ENCODE measurements at regions not wholly inside any gene's neighbourhood (a gene's known extent, or its start where the extent isn't known, plus 50 kb on each side); places are given as distances from the start of the nearest gene placed in this dataset.
A peak's percentile ranks its signal among the peaks of the same experiment; 100 is the strongest.

- no peak for DNase-seq (ENCODE audit: low spot score in 2 of 2)
- Histone ChIP-seq H3K9me3 (no peaks in the 10 kb centered on the region), H3K27me3 (no peaks in the 10 kb centered on the region), H3K27ac (no peak overlapping the region), H3K4me1 (peaks cover 0 to 14% (median 0%) of the 10 kb centered on the region in 4 donors), H3K4me3 (no peak overlapping the region), H3K36me3 (no peaks in the 10 kb centered on the region)
- WGBS, 2 donors: 42 to 56% methylated on average over 5 of the region's 5 CpGs
- TF ChIP-seq CTCF (IDR thresholded peaks at IDR 0.05): peak in 4 of 5 experiments; percentile 5 to 37 (median 22)
- TF ChIP-seq POLR2A (IDR thresholded peaks at IDR 0.05): no peak
These were observed 200.2 kb downstream of the RPLP1 start for GRCh38 chr15:69652751-69653305.

DNA sequence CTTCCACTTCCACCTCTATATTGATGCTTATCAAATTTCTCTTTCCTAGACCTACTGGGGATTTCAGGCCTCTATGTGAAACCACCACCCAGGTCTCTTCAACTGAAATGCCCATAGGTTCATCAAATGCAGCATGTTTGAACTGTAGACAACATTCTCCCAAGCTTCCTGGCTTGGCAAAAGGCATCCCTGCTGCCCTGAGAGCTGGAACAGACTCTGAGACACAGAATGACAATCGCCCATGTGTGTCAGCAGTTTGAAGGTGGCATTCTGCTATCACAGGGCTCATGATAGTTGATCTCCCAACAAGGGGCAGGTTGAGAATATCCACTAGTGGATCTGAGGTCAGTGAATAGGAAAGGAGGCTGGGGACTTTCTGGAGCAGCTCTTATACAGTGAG is 200.7 kb downstream of the RPLP1 start:
- H3K36me3 ChIP-seq: no peaks in the 10 kb centered on the region
- TF ChIP-seq POLR2A (IDR thresholded peaks at IDR 0.05): no peak
- no peak for TF ChIP-seq EP300 (IDR thresholded peaks at IDR 0.05)
- no peak for TF ChIP-seq CTCF (IDR thresholded peaks at IDR 0.05)
- peaks cover 0 to 9% (median 0%) of the 10 kb centered on the region in 4 donors for H3K4me1 ChIP-seq
- no peaks in the 10 kb centered on the region for H3K9me3 ChIP-seq
- H3K4me3 ChIP-seq: no peak overlapping the region
- no peak overlapping the region for H3K27ac ChIP-seq
- WGBS, 2 donors: 80 to 82% methylated on average over 1 of the region's 1 CpG
- no peaks in the 10 kb centered on the region for H3K27me3 ChIP-seq
- no peak for DNase-seq (ENCODE audit: low spot score in 2 of 2)

DNA sequence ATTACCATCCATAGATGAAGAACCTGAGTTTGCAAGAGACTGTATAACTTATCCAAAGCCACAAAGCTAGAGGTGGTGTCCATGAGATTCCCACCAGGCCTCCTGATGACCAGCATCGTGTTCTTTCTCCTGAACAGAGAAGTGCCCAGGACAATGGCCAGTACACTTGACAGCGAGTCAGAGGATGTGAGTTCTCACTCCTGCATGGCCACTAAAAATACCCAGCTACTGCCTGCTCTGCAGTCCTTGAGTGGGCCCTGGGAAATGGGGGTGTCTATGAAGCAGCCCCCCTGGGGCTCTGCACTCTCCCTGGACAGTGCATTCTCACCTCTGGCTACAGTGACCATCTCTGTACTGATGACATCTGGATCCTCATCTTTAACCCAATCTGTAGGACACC is 201.2 kb downstream of the RPLP1 start:
- peaks cover 0 to 4% (median 0%) of the 10 kb centered on the region in 4 donors for H3K4me1 ChIP-seq
- H3K27ac ChIP-seq: no peak overlapping the region
- DNase-seq (ENCODE audit: low spot score in 2 of 2): no peak
- H3K27me3 ChIP-seq: no peaks in the 10 kb centered on the region
- WGBS, 2 donors: 81 to 87% methylated on average over 2 of the region's 2 CpGs
- no peak overlapping the region for H3K4me3 ChIP-seq
- no peaks in the 10 kb centered on the region for H3K9me3 ChIP-seq
- H3K36me3 ChIP-seq: no peaks in the 10 kb centered on the region
- no peak for TF ChIP-seq EP300 (IDR thresholded peaks at IDR 0.05)
- TF ChIP-seq POLR2A (IDR thresholded peaks at IDR 0.05): no peak
- no peak for TF ChIP-seq CTCF (IDR thresholded peaks at IDR 0.05)

DNA sequence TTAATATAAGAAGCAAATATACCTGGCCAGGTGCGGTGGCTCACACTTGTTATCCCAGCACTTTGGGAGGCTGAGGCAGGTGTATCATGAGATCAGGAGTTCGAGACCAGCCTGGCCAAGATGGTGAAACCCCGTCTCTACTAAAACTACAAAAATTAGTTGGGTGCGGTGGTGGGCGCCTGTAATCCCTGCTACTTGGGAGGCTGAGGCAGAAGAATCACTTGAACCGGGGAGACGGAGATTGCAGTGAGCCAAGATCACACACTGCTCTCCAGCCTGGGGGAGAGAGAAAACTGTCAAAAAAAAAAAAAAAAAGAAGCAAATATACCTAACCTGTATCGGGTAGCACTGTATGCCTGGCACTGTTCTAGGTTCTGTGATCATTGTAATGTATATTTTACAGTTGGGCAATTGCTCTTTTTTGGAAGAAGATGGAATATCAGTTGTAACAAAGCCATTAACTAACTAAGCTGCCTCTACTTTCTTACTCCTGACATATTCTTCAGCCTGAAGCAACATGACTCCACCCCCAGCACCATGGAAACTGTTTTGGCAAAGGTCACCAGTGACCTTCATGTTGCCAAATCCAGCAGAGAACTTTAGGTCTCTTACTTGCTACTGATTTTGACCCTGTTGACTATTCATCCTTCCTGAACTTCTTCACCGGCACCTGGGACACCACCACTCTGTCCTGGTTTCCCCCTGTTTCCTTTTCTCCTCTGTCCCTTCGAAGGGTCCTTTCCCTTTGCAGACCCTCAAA is 203.8 kb downstream of the RPLP1 start:
- H3K27me3 ChIP-seq: no peaks in the 10 kb centered on the region
- no peaks in the 10 kb centered on the region for H3K36me3 ChIP-seq
- 90 to 91% methylated on average over 10 of the region's 10 CpGs for WGBS, 2 donors
- no peak overlapping the region for H3K4me3 ChIP-seq
- H3K9me3 ChIP-seq: no peaks in the 10 kb centered on the region
- no peak for DNase-seq (ENCODE audit: low spot score in 2 of 2)
- no peaks in the 10 kb centered on the region for H3K4me1 ChIP-seq
- H3K27ac ChIP-seq: no peak overlapping the region
- TF ChIP-seq CTCF (IDR thresholded peaks at IDR 0.05): no peak
- TF ChIP-seq EP300 (IDR thresholded peaks at IDR 0.05): no peak
- no peak for TF ChIP-seq POLR2A (IDR thresholded peaks at IDR 0.05)

DNA sequence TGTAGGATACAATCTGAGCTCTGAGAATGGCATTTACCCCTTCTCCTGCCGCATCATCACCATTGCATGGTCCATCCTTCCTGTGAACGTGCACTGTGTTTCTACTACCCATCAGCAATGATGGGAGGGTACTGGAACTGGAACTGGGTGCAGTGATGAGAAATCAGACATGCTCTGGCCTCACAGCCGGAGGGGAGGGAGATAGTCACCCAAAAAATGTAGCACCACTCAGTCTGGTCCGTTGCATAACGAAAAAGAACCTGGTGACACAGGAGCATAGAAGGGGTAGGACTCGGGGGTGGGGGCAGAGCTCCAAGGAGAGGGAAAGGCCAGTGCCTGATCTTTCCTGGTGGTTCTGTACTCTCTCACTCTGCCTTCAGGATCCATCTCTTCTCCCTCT is 205.0 kb downstream of the RPLP1 start:
- no peak for TF ChIP-seq EP300 (IDR thresholded peaks at IDR 0.05)
- TF ChIP-seq POLR2A (IDR thresholded peaks at IDR 0.05): no peak
- no peak for TF ChIP-seq CTCF (IDR thresholded peaks at IDR 0.05)
- 94 to 95% methylated on average over 6 of the region's 6 CpGs for WGBS, 2 donors
- H3K27me3 ChIP-seq: no peaks in the 10 kb centered on the region
- H3K36me3 ChIP-seq: no peaks in the 10 kb centered on the region
- no peaks in the 10 kb centered on the region for H3K9me3 ChIP-seq
- no peaks in the 10 kb centered on the region for H3K4me1 ChIP-seq
- no peak overlapping the region for H3K4me3 ChIP-seq
- no peak for DNase-seq (ENCODE audit: low spot score in 2 of 2)
- H3K27ac ChIP-seq: no peak overlapping the region

All from tibial nerve (tissue), 4 donors.